ENCODE measurements at regions not wholly inside any gene's neighbourhood (a gene's known extent, or its start where the extent isn't known, plus 50 kb on each side); places are given as distances from the start of the nearest gene placed in this dataset.

DNA sequence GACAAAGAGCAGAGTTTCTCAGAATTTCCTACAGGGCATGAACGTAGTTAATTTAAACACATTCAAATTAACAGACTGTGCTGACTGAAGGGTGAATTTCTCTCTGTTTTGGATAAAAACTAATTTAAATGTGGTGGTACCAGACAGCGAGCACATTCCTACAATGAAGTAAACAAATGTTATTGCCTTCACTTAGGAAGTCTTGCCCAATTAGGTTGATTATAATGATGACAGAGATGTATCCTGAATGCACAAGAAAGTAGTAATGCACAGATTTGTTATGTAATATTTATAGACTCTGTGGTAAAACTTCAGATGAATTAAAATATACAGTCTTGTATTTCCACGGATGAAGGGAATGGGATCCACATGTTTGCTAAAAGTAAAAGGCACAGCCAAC lies 507.2 kb downstream of the EPHA4 start:
- no peak for TF ChIP-seq POLR2AphosphoS5 (IDR thresholded peaks at IDR 0.05)
- TF ChIP-seq, protein P1, sequence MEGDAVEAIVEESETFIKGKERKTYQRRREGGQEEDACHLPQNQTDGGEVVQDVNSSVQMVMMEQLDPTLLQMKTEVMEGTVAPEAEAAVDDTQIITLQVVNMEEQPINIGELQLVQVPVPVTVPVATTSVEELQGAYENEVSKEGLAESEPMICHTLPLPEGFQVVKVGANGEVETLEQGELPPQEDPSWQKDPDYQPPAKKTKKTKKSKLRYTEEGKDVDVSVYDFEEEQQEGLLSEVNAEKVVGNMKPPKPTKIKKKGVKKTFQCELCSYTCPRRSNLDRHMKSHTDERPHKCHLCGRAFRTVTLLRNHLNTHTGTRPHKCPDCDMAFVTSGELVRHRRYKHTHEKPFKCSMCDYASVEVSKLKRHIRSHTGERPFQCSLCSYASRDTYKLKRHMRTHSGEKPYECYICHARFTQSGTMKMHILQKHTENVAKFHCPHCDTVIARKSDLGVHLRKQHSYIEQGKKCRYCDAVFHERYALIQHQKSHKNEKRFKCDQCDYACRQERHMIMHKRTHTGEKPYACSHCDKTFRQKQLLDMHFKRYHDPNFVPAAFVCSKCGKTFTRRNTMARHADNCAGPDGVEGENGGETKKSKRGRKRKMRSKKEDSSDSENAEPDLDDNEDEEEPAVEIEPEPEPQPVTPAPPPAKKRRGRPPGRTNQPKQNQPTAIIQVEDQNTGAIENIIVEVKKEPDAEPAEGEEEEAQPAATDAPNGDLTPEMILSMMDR (IDR thresholded peaks at IDR 0.05): no peak

Data from breast epithelium (tissue), 3 donors.